Adrenal gland (tissue), 9 donors: ENCODE measurements at regions not wholly inside any gene's neighbourhood (a gene's known extent, or its start where the extent isn't known, plus 50 kb on each side); places are given as distances from the start of the nearest gene placed in this dataset.

Experiments used
- DNase-seq, 7 donors: peaks; one replicate each; pipeline ENCODE4 v3.0.0-alpha.2; 2019 to 2020
- H3K27ac ChIP-seq, 5 donors: fragments of 200-600 bp; sonication (generic) in 4 of 5; 1 replicate in 3 of 5; 2 replicates in 2 of 5; pipeline versions ENCODE4 v1.5.1 to v1.8.0; 2016 to 2020; ENCODE audit warnings: mild to moderate bottlenecking in 1 of 5
- H3K27me3 ChIP-seq: fragments of 200-600 bp; 2 replicates; pipeline ENCODE4 v1.8.0; 2021
- H3K36me3 ChIP-seq, 2 donors: fragments of 200-600 bp; replicated peaks in 1 of 2; 1 replicate in 1 of 2; 2 replicates in 1 of 2; pipeline versions ENCODE4 v1.5.1 to v1.8.0; 2018 to 2022
- H3K4me1 ChIP-seq, 2 donors: fragments of 200-600 bp; replicated peaks in 1 of 2; 1 replicate in 1 of 2; 2 replicates in 1 of 2; pipeline versions ENCODE4 v1.5.1 to v1.8.0; 2018 to 2021
- H3K4me3 ChIP-seq, 4 donors: fragments of 200-600 bp; sonication (generic) in 3 of 4; one replicate each; pipeline ENCODE4 v1.5.1; 2016 to 2018
- H3K9me3 ChIP-seq, 3 donors: fragments of 200-600 bp; sonication (generic) in 1 of 3; replicated peaks in 1 of 3; 1 replicate in 2 of 3; 2 replicates in 1 of 3; pipeline versions ENCODE4 v1.5.1 to v1.8.0; 2016 to 2021
- CTCF ChIP-seq, 6 experiments: fragments of 450-650 bp in 4 of 6; fragments of 200-600 bp in 2 of 6; sonication (generic) in 1 of 6; IDR thresholded peaks; 1 replicate in 5 of 6; 2 replicates in 1 of 6; pipeline versions ENCODE4 v1.5.1 to v1.8.0; 2016 to 2021; ENCODE audit warnings: antibody characterized with exemption in 6 of 6, mild to moderate bottlenecking in 2 of 6, moderate library complexity in 1 of 6
- POLR2A ChIP-seq, 2 donors: fragments of 450-650 bp; IDR thresholded peaks; one replicate each; pipeline ENCODE4 v1.6.1; 2017; ENCODE audit warnings: antibody characterized with exemption in 2 of 2, mild to moderate bottlenecking in 2 of 2, moderate library complexity in 1 of 2
- WGBS, 4 donors: extraction: QIAGEN DNeasy Blood & Tissue Kit in 2 of 4; methylation state at CpG; one replicate each; pipeline versions ENCODE4 v1.1.5 to v1.1.7; 2013 to 2017; 5-methylcytosine and 5-hydroxymethylcytosine counted together
- intact Hi-C, 2 donors: fragments of 100-400 bp; cut with DNase I; formaldehyde crosslinking; loops; one replicate each; pipeline versions ENCODE4 v1.14.1 to v1.15.0; 2022 to 2023
- donor health status: healthy with polysubstance abuse.
- donor health status: Bipolar disorder and iron deficiency.
- donor health status: DM: yes; HTN: yes; CAD: no.
- donor health status: DM: no; HTN: no; CAD: no.
- donor health status: DM: no; HTN: no; CAD: no.

- Histone ChIP-seq H3K36me3 (no peaks in the 10 kb centered on the region), H3K9me3 (no peaks in the 10 kb centered on the region), H3K4me1 (peaks cover 4 to 83% of the 10 kb centered on the region in 2 donors), H3K27me3 (no peaks in the 10 kb centered on the region), H3K4me3 (peak overlapping the region in 1 of 4 donors; percentile 13), H3K27ac (peak overlapping the region in 2 of 5 donors; percentile 5 to 9)
- intact Hi-C loops: no loop called here
- TF ChIP-seq POLR2A (IDR thresholded peaks at IDR 0.05): no peak
- no peak for TF ChIP-seq CTCF (IDR thresholded peaks at IDR 0.05)
- DNase-seq: no peak
- WGBS, 4 donors: 17 to 51% (median 37%) methylated on average over 2 of the region's 2 CpGs
These were observed 56.1 kb downstream of the KCNRG start for GRCh38 chr13:50071379-50071778.

GRCh38 chr13:50072676-50073075 lies 57.4 kb downstream of the KCNRG start:
- DNase-seq: no peak
- Histone ChIP-seq H3K4me1 (peaks cover 4 to 94% of the 10 kb centered on the region in 2 donors), H3K27me3 (no peaks in the 10 kb centered on the region), H3K36me3 (no peaks in the 10 kb centered on the region), H3K9me3 (no peaks in the 10 kb centered on the region), H3K27ac (no peak overlapping the region), H3K4me3 (no peak overlapping the region)
- intact Hi-C loops: no loop called here
- TF ChIP-seq POLR2A (IDR thresholded peaks at IDR 0.05) (no peak), CTCF (IDR thresholded peaks at IDR 0.05) (no peak)

- Histone ChIP-seq H3K27ac (peak overlapping the region in 1 of 5 donors; percentile 4), H3K36me3 (no peaks in the 10 kb centered on the region), H3K4me1 (peaks cover 4 to 98% of the 10 kb centered on the region in 2 donors), H3K4me3 (no peak overlapping the region), H3K27me3 (no peaks in the 10 kb centered on the region), H3K9me3 (no peaks in the 10 kb centered on the region)
- intact Hi-C loops: no loop called here
- no peak for DNase-seq
- TF ChIP-seq CTCF (IDR thresholded peaks at IDR 0.05) (no peak), POLR2A (IDR thresholded peaks at IDR 0.05) (no peak)
- WGBS, 4 donors: 59 to 74% (median 63%) methylated on average over 1 of the region's 1 CpG
These were observed 58.1 kb downstream of the KCNRG start for GRCh38 chr13:50073340-50073739.

- H3K27ac ChIP-seq: peak overlapping the region in 2 of 5 donors; percentile 2 to 93
- peak overlapping the region in 1 of 4 donors; percentile 32 for H3K4me3 ChIP-seq
- H3K36me3 ChIP-seq: no peaks in the 10 kb centered on the region
- H3K27me3 ChIP-seq: no peaks in the 10 kb centered on the region
- H3K9me3 ChIP-seq: peaks cover 0 to 4% (median 0%) of the 10 kb centered on the region in 3 donors
- TF ChIP-seq POLR2A (IDR thresholded peaks at IDR 0.05) (no peak), CTCF (IDR thresholded peaks at IDR 0.05) (no peak)
- intact Hi-C loops: no loop called here
- WGBS, 4 donors: 80 to 84% (median 83%) methylated on average over 1 of the region's 1 CpG
- H3K4me1 ChIP-seq: peaks cover 4 to 90% of the 10 kb centered on the region in 2 donors
- no peak for DNase-seq
These were observed 59.6 kb downstream of the KCNRG start for GRCh38 chr13:50074843-50075242.
